T-helper 2 cell treated with Interferon-gamma antibody and Interleukin-4, amounts not matched to agents 100 ng/mL and 5 ng/mL, for 36 hours (primary cell): ENCODE measurements at regions not wholly inside any gene's neighbourhood (a gene's known extent, or its start where the extent isn't known, plus 50 kb on each side); places are given as distances from the start of the nearest gene placed in this dataset.

Experiments used
- intact Hi-C: fragments of 100-400 bp; cut with micrococcal nuclease; formaldehyde crosslinking; loops from one replicate; pipeline ENCODE4 v1.15.1; 2023

GRCh38 chr2:144598906-144599305 lies 79.0 kb upstream of the ZEB2 start:
- intact Hi-C loops = no loop called here

DNA sequence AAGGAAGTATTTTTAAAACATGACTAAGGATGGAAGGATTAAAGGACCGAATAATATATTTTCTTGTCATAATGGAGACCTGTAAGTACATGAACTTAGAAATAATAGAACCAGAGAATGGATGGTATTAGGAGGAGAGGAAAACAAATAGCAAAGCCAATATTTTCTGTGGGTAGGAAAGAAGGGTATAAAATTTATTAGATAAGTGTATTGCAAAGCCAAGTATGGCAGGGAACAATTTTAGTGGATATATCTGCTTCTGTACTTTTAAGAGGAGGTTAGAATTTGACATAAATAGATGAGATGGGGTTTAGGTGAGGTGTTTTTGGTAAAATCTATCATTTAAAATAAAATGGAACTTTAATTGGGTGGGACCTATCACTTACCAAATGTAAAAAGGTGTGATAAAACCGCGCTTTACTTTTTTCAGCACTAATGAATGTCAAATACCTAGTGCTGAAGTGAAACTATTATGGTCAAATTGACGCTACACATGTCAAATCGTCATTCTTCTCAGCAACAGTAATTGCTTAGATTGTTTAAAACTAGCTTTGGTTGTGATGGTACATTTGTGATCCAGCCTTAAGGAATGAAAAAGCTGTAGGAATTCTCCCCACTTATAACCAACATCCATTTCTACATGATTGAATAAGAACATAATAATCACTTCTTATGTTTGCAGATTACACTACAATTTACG lies 78.1 kb upstream of the ZEB2 start:
- intact Hi-C loops = no loop called here

DNA sequence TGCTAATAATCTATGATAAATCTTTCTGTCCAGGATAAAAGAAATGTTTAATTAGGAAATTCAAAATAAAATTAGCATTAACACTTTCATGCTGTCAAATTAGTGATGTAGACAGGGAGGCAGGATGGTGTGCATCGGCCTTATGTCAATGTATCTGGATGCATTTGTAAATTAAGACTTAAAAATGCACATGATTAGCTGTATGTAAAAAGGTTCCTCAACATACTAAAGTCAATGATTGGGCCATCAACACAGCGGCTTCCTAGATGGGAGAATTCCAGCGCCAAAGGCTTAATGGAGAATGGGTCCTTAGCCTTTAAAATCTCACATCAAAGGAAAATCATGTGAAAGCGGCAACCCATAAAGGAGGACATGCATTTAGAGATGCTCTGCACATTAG lies 77.5 kb upstream of the ZEB2 start:
- intact Hi-C loops = no loop called here

GRCh38 chr2:144596073-144596871 lies 76.4 kb upstream of the ZEB2 start:
- intact Hi-C loops = no loop called here

DNA sequence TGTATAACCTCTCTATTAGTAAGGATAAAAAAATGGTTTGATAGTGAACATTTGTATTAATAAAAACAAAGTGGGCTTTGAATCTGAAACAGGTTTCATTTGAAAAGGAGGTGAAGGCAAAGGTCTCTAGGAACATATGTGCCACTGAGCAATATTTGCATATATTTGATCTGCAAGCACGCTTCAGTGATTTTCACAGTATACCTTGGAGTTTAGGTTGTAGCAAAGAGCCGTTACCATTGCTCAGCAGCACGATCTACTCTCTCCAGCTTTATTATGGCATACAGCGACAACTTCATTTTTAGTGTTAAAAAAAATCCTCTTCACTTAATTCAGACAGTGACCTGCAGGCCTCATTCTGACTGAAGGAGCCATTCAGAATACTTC lies 75.8 kb upstream of the ZEB2 start:
- intact Hi-C loops = no loop called here

DNA sequence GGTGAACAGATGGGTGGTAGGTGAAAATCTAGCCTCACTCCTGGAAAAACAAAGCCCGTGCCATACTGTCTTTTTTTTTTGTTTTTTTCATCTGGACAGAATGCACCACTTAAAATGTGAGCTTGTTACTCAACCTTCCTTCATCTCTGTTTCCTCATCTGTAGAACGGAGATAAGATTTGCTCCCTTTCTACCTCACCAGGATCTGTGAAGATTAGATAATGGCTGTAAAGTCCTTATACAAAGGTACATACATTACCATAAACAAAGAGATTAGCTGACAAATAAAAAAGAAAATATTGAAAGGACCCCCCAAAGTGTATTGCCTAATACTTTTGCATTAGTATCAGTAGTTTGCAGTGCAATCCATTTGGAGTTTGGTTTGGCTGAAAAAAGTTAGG lies 75.4 kb upstream of the ZEB2 start:
- intact Hi-C loops = no loop called here

GRCh38 chr2:144593803-144594202 lies 73.9 kb upstream of the ZEB2 start:
- intact Hi-C loops = no loop called here

DNA sequence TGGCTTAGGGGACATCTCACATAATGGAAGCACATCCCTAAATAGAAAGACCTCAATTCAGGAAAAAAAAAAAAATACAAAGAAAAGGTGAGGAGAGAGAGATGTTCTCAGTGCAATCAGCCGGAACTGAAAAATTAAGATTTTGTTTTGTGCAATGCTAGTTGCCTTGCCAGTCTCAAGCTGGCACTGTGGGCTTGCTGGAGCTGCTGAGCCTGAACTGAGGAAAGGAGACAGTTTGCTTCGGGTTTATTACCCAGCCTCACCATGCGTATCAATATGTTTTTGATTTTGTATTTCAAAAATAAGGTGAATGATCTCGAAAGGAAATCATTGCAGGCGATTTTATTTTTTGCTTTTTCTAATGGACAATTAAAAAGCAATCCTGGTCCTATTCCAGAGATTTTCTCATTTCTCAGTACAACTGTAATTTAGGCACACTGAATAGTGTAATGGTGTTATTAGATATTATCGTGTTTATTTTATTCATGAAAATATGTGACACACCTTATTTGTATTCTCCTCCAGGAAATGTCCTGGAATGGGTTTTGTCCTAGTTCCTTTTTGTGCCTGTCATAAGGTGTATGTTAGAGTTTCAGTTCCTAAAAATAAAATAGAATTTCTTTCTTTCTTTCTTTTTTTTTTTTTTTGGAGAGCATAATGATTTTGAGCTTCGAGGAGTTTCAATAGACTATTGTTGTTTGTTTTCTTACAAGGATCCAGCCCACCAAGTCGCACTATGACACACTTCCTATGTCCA lies 72.8 kb upstream of the ZEB2 start:
- intact Hi-C loops = no loop called here

DNA sequence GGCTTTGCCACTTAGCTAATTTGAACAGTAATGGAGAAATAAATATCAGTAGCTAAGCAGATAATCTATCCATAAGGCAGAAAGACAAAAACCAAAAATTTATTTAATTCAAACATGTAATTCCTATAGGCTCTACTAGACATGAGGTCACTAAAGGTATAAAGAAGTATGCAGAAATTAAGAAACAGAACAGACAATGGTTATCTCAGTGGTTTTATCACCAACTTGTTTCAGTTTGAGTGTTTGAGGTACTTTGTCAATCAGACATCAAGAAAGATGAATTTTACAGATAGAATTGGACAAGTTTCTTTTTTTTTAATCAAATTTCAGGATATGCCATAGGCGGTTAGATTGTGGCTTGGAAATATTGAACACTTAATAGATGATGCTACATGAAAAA lies 67.4 kb upstream of the ZEB2 start:
- intact Hi-C loops = no loop called here

DNA sequence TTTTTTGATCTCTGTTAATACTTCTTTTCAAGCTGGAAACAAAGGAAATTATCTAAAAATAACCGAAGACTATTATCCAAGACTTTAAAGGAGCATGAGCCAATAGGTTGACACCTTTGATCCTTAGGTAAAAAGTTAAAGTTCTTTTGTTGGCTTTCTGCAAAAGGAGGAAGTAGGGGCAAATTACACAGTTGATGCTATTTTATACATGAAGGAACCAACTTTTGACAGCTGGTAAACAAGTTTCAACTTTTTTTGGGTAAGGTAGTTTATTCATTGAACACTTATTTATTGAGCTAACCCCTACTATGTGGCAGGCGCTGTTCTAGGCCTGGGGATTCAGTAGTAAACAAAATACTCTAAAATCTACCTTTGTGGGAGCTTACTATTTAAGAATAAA lies 66.6 kb upstream of the ZEB2 start:
- intact Hi-C loops = no loop called here

GRCh38 chr2:144583741-144584453 lies 64.0 kb upstream of the ZEB2 start:
- intact Hi-C loops = no loop called here

DNA sequence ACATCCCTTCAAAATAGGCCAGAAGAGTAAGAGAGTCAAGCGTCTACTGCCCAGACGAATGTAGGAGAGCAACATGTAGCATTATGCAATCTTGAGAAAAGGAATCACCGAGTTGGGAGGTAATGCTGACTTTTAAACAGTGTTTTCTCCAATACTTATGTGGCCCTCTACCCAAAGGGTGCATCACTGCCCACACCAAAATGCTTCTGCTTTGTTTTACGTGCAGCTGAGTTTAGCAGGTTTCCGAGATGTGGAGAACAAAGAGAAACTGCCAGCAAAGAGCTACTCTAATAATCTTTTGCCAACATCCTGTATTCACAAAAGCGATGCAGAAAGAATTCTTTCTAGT lies 63.4 kb upstream of the ZEB2 start:
- intact Hi-C loops = no loop called here

DNA sequence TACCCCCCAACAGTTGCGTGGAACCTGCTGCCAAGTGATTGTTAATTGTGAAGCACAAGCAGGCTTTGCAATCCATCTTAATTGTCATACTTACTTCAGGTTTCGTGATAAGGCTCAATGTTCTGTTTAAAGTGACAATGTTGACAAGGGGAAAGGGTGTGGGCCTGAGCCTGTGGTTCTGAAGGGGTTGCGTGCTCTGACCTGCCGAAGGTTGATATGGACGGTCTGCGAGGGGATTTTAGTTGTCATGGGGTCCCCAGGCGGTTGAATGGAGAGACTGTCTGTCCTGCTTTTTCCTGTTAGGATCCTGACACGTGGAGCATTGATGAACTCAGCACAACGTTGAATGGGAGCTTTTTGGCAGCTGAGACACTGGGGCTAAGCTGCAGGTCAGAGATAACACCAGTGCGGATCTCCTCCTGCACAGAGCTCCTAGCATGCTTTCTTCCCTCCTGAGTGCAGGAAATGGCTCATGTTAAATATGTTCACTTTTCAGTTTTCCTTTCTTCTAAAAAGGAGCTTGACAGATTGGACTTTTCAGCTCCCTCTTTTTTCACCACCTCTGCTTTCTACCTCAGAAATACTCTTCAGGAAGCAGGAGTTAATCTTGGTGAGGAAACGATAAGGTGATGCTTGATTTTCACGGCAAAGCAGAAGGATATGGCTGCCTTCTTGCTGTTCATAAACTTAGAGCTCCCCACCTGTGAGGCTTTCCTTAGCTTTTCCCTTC lies 62.9 kb upstream of the ZEB2 start:
- intact Hi-C loops = no loop called here

- intact Hi-C loops = no loop called here
Measured at GRCh38 chr2:144580521-144581161, 60.7 kb upstream of the ZEB2 start.

GRCh38 chr2:144579556-144579955 lies 59.6 kb upstream of the ZEB2 start:
- intact Hi-C loops = no loop called here

DNA sequence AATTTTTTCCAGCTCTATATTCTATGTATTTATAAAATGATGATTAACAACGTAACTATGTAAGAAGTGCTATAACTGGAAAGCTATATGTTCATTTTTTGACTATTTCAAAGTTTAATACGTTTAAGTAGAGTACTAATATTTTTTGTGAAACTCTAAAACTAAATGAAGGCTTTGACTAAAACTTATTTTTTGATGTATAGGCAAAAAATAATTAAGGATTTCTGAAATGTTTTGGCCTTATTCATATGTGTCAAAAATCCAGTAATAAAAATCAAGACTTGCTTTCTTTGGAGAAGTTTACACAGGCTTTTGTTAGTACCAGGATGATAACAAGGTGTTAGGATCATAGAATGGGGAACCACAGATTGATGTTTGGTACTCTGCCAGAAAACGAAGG lies 58.2 kb upstream of the ZEB2 start:
- intact Hi-C loops = no loop called here

DNA sequence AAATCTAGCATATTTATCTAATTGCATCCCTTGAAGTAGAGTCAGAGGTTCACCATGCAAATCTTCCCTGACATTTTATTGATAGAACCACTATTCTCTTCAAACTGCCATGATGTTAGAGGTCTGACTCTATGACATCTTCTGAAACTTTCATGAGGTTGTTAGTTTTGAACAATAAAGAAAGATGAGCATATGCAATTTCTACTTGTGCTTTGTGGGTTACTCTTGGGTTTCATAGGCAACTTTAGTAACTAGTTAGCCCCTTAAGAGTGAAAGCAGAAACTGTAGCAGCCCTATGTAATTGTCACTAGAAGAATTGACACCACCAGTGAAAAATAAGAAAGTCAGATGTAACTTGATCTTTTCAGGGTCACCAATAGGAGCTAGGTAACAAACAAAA lies 53.1 kb upstream of the ZEB2 start:
- intact Hi-C loops = no loop called here

GRCh38 chr2:144571770-144572169 lies 51.9 kb upstream of the ZEB2 start:
- intact Hi-C loops = no loop called here

- intact Hi-C loops = no loop called here
Measured at GRCh38 chr2:144570566-144570965, 50.6 kb upstream of the ZEB2 start.
